ENCODE measurements at regions not wholly inside any gene's neighbourhood (a gene's known extent, or its start where the extent isn't known, plus 50 kb on each side); places are given as distances from the start of the nearest gene placed in this dataset.

- TF ChIP-seq, protein P1, sequence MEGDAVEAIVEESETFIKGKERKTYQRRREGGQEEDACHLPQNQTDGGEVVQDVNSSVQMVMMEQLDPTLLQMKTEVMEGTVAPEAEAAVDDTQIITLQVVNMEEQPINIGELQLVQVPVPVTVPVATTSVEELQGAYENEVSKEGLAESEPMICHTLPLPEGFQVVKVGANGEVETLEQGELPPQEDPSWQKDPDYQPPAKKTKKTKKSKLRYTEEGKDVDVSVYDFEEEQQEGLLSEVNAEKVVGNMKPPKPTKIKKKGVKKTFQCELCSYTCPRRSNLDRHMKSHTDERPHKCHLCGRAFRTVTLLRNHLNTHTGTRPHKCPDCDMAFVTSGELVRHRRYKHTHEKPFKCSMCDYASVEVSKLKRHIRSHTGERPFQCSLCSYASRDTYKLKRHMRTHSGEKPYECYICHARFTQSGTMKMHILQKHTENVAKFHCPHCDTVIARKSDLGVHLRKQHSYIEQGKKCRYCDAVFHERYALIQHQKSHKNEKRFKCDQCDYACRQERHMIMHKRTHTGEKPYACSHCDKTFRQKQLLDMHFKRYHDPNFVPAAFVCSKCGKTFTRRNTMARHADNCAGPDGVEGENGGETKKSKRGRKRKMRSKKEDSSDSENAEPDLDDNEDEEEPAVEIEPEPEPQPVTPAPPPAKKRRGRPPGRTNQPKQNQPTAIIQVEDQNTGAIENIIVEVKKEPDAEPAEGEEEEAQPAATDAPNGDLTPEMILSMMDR (IDR thresholded peaks at IDR 0.05), result no peak
- TF ChIP-seq POLR2A (IDR thresholded peaks at IDR 0.05), result no peak
Observed at GRCh38 chr7:52719677-52720076, 315.8 kb upstream of the POM121L12 start.

All from body of pancreas (tissue), 4 donors.